ENCODE measurements at regions not wholly inside any gene's neighbourhood (a gene's known extent, or its start where the extent isn't known, plus 50 kb on each side); places are given as distances from the start of the nearest gene placed in this dataset.

- no peak for TF ChIP-seq ZNF462 (CRISPR knock-in tag; IDR thresholded peaks at IDR 0.05)
Observed at GRCh38 chr1:5744911-5745799, 247.1 kb downstream of the NPHP4 start (continued).

GRCh38 chr1:5744341-5744740 lies 247.9 kb downstream of the NPHP4 start:
- no peaks in the 10 kb centered on the region for H3K4me1 ChIP-seq (ENCODE audit: insufficient read depth)
- no peak overlapping the region for H2AFZ ChIP-seq
- Mint-ChIP-seq H3K36me3 (ENCODE audit: low read depth) (peaks cover 5% of the 10 kb centered on the region; the same call in 2 of the 3 replicates), H3K4me1 (peaks cover 18% of the 10 kb centered on the region), H3K4me3 (no peak overlapping the region), H3K27ac (no peak overlapping the region), H3K9me3 (peaks cover 6% of the 10 kb centered on the region), H3K27me3 (ENCODE audit: insufficient read depth, low read depth, poor library complexity) (peaks cover 17% of the 10 kb centered on the region)
- H3K36me3 ChIP-seq (ENCODE audit: insufficient read depth) = no peaks in the 10 kb centered on the region; the same call in 1 of the 2 replicates
- no peaks in the 10 kb centered on the region for H3F3A ChIP-seq (replicated peaks; ENCODE audit: low read depth)
- no peak overlapping the region for H3K27ac ChIP-seq (ENCODE audit: low read depth)
- no peak for DNase-seq (ENCODE audit: low spot score)
- H3K79me2 ChIP-seq (replicated peaks; ENCODE audit: insufficient read depth) = no peaks in the 10 kb centered on the region
- no peak overlapping the region for H3K4me3 ChIP-seq
- no peaks in the 10 kb centered on the region for H3K27me3 ChIP-seq (ENCODE audit: insufficient read depth)
- no peaks in the 10 kb centered on the region for H4K20me1 ChIP-seq (replicated peaks; ENCODE audit: insufficient read depth)
- H3K9me2 ChIP-seq (ENCODE audit: insufficient read depth) = no peaks in the 10 kb centered on the region
- no peak for ATAC-seq
- no peak overlapping the region for H3K4me2 ChIP-seq
- no peak for TF ChIP-seq POLR2AphosphoS5 (IDR thresholded peaks at IDR 0.05; ENCODE audit: low read depth)
- TF ChIP-seq ZNF462 (CRISPR knock-in tag; IDR thresholded peaks at IDR 0.05) = no peak
- no peak for TF ChIP-seq EZH2phosphoT487 (IDR thresholded peaks at IDR 0.05; ENCODE audit: unreplicated experiment)
- no peak for TF ChIP-seq ZNF331 (CRISPR knock-in tag; IDR thresholded peaks at IDR 0.05; ENCODE audit: low read depth)
- no peak for TF ChIP-seq CTCF (conservative IDR thresholded peaks at IDR 0.05; ENCODE audit: low read depth in 2 of 2)
- no peak for TF ChIP-seq JUNB (IDR thresholded peaks at IDR 0.05; ENCODE audit: unreplicated experiment)
